Middle frontal gyrus (tissue), 1 donor: ENCODE measurements at regions not wholly inside any gene's neighbourhood (a gene's known extent, or its start where the extent isn't known, plus 50 kb on each side); places are given as distances from the start of the nearest gene placed in this dataset.

Experiments used
- DNase-seq: peaks from one replicate; pipeline ENCODE4 v3.0.0-alpha.2; 2015; ENCODE audit warnings: low spot score; ENCODE audit errors: extremely low spot score

DNA sequence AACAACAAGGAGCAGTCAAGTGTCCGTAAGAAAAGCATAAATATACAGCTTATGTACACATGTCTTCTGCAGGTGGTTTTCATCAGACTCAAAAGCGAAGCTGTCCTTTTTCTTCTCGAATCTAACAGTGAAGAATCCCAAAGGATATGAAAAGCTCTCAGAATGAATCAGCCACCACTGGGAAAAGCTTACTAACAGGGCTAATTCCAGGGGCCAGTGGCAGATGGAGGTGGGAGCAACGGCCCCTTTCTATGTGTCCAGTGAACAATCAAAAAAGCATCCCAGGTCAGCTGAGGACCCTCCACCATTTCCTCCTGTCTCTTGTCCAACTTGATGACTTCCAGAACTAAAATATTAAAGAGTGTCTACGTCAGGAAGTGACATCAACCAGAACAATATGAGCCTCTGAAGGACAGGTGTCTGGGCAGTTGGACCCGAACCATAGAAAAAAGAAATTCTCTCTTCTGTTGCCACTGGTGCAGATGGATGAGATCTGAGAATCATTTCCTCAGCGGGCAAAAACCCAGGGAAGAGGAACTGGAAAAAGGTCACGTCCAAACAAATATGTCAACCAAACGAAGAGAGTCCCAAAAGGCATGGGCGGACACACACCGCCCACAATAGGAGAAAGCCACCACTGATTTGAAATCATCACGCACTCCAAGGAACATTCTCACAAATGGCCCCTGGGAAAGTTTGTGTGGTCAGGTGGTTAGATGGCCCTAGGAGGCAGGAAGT is 70.4 kb upstream of the TIAM1 start:
- DNase-seq: no peak

DNA sequence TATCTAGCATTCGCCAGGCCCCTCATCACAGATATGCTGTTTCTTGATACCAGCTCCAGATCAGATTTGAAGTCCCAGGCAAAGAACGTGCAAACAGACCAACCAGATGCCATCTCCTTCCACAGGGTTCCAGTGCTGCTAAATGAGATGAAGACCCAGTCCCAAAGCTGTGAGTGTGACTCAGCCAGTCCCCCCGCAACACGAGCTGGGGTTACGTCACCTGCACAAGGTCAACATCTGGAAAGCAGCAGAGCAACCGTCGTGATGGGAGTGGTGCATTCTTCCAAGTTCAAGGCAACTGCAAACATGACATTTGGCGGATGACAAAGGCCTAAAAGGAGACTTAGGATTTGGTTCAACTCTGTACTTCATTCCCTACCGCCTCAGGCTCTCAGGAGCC is 69.6 kb upstream of the TIAM1 start:
- DNase-seq: no peak

- DNase-seq: no peak
These were observed 66.6 kb upstream of the TIAM1 start for GRCh38 chr21:31410499-31411131.

- DNase-seq: no peak
These were observed 65.9 kb upstream of the TIAM1 start for GRCh38 chr21:31409831-31410487.

- DNase-seq: no peak
These were observed 64.4 kb upstream of the TIAM1 start for GRCh38 chr21:31408301-31409088.

DNA sequence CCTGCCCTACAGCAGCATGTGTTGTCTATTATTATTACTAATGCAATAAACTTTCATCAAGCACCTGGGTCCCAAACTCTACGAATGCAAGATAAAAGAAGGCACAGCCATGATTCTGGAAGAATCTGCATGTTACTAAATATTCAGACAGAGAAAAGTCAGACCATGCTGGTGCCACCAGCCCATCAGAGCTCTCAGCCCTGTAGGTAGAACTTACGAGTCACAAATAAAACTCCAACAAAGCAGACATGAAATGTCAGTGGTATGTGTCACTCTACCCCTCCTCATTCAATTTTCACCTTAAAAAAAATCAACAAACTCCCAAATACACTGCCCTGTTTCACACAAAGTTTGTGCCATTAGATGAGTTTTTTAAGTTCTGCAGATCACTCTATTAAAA is 62.4 kb upstream of the TIAM1 start:
- no peak for DNase-seq

DNA sequence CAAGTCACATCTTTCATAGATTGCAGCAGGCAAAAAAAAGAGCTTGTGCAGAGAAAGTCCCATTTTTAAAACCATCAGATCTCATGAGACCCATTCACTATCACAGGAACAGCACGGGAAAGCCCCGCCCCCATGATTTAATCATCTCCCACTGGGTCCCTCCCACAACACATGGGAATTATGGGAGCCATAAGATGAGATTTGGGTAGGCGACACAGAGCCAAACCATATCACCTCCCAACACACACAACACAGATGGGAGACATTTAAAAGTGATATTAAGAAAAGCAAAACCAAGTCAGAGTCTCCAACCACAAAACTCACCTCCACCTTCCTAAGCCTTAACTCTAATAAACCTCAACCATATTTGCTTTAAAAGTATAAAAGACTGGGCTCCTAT is 61.5 kb upstream of the TIAM1 start:
- DNase-seq: no peak

- no peak for DNase-seq
These were observed 59.7 kb upstream of the TIAM1 start for GRCh38 chr21:31403596-31404333.

DNA sequence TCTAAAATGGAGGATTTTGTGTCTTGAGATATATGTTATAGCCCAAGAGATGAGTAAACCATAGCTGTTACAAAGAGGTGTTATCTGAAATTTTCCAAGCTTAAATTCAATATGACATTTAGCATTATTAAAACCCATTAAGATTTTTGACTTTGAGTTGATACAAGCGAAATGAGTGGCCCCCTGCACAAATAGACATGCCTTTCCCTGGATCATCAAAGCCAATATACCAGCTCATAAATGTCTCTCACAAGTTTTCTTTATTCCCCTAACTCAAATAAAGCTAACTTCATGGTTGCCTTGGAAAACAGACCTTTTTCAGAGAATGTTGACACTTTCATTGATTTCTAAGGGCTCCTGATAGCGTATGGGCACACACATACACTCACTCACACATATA is 55.5 kb upstream of the TIAM1 start:
- no peak for DNase-seq

DNA sequence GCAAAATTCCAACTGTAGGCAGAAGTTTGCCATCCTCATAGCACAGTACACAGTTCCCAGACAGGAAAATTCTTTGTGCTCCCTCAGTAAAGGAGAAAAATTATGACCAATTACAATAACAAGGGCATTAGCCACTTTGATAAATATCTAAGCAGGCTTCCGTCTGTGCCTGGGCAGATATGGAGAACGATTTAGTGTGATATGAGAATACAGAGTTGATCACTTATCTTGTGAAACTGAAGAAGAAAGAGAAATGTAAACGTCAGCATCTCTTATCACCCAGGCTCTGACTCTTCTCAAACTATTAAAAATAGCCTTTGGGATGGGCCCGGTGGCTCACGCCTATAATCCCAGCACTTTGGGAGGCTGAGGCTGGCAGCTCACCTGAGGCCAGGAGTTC is 54.5 kb upstream of the TIAM1 start:
- no peak for DNase-seq

GRCh38 chr21:31397939-31398338 is 53.9 kb upstream of the TIAM1 start:
- DNase-seq: no peak

- peak; percentile 28 for DNase-seq
These were observed 53.5 kb upstream of the TIAM1 start for GRCh38 chr21:31397515-31397926.

DNA sequence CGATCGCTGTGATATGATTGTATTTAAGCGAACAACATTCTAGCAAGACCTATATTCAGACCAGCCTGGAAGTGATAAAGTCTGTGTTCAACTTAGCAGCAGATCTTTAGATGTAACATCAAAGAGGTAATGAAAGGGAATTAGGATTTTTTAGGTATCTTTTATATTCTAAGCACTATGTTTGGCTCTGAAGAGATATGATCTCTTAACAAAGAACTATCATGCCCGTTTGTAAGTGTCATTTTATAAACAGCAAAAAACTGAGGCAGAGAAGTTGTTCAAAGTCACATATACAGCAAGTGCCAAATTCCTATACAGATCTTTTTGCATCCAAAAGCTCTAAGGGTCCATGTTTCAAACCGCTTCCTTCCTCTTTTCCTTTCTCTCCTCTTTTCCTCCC is 53.0 kb upstream of the TIAM1 start:
- no peak for DNase-seq

- no peak for DNase-seq
These were observed 52.3 kb upstream of the TIAM1 start for GRCh38 chr21:31396399-31396798.

DNA sequence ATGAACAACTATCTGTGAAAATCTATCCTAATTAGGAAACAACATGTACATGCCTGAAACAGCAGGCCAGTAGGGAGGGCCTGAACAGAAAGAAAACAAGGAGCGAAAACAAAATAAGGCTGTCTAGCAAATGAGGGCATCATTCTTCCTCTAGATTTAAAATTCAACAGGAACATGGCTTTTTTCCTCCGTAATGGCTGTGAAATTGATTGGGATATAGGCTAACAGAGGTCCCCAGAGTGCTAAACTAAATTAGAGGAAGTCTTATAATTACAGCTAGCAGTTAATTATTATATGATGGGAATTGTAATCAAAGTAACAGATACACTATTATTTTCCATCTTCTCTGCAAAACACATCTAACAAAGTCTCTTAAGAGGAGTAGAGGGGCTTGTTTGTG is 51.7 kb upstream of the TIAM1 start:
- no peak for DNase-seq

- no peak for DNase-seq
These were observed 51.2 kb upstream of the TIAM1 start for GRCh38 chr21:31395268-31395667.

GRCh38 chr21:31394309-31394708 is 50.2 kb upstream of the TIAM1 start:
- DNase-seq: no peak
